ENCODE measurements at regions not wholly inside any gene's neighbourhood (a gene's known extent, or its start where the extent isn't known, plus 50 kb on each side); places are given as distances from the start of the nearest gene placed in this dataset.

DNA sequence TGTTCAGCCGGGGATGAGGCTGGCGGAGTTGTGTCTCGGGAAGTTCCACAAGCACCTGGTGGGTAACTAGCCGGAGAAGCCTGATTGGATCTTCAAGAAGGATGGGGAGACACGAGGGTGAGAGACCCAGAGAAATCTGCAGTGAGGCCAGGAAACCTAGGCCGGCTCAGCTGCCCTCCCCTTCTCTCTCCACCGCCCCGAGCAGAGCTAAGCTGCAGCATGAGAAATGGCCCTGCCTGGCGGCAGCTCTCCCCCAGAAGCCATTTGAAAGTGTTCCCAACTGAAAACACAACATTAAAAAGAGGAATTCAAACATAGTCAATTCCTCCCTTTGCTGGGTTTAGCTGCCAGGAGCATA lies 77.8 kb upstream of the SHISAL1 start:
- peak; percentile 14 for DNase-seq (ENCODE audit: low spot score)
- Histone ChIP-seq H3K27ac (no peak overlapping the region), H3K4me3 (no peak overlapping the region)
- TF ChIP-seq, protein P1, sequence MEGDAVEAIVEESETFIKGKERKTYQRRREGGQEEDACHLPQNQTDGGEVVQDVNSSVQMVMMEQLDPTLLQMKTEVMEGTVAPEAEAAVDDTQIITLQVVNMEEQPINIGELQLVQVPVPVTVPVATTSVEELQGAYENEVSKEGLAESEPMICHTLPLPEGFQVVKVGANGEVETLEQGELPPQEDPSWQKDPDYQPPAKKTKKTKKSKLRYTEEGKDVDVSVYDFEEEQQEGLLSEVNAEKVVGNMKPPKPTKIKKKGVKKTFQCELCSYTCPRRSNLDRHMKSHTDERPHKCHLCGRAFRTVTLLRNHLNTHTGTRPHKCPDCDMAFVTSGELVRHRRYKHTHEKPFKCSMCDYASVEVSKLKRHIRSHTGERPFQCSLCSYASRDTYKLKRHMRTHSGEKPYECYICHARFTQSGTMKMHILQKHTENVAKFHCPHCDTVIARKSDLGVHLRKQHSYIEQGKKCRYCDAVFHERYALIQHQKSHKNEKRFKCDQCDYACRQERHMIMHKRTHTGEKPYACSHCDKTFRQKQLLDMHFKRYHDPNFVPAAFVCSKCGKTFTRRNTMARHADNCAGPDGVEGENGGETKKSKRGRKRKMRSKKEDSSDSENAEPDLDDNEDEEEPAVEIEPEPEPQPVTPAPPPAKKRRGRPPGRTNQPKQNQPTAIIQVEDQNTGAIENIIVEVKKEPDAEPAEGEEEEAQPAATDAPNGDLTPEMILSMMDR (IDR thresholded peaks at IDR 0.05): no peak

DNA sequence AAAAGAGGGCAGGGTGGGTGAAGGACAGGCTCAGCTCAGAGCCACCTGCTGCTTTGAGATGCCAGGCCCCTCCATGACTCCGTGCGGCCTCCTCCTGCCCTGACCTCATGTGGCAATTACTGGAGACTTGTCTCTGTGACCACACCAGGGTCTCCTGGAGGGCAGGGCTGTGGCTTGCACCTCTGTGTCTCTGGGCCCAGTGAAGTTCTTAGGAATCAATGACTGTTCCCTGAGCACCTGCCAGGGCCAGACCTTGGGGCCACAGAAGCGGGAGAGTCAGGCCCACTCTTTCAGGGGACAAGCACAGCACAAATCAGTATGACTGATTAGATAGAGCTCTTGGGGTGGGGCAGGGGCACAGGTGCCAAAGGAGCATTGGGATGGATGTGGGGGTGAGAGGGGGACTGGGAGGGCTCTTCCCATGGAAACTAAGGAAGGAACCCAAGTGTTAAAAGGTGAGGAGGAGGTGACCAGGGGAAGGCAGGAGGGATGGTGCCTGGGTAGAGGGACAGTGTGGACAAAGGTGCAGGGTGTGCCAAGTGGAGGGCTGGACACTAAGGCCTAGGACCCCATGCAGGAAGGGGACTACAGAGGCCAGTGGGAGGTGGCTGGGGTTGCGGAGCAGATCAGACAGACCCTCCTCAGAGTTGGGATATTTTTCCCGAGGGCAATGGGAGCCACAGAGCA lies 77.3 kb upstream of the SHISAL1 start:
- H3K4me3 ChIP-seq: no peak overlapping the region

DNA sequence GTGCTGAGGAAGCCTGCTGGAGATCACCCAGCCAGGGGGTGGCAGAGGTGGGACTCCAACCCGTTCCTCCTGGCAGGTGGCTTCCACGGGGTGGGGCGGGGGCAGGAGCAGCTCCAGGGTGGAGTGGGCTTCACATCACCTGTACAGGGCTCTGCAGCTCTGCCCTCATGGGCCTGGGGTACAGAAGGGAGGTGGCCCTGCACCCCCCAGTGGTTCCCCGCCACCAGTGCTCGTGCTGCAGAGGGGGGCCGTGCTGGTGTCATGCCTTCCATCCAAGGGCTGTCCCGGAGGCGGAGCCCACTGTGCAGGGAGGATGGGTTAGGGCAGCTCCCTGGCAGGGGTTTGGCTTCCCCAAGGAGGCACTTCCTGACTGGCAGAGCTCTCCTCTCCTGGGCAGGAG lies 76.4 kb upstream of the SHISAL1 start:
- TF ChIP-seq, protein P1 (IDR thresholded peaks at IDR 0.05): no peak
- no peak for DNase-seq (ENCODE audit: low spot score)

More for the DNA sequence above, 77.3 kb upstream of the SHISAL1 start:
- TF ChIP-seq, protein P1 (IDR thresholded peaks at IDR 0.05): no peak
- peak; percentile 54 for DNase-seq (ENCODE audit: low spot score)
- H3K27ac ChIP-seq: no peak overlapping the region

DNA sequence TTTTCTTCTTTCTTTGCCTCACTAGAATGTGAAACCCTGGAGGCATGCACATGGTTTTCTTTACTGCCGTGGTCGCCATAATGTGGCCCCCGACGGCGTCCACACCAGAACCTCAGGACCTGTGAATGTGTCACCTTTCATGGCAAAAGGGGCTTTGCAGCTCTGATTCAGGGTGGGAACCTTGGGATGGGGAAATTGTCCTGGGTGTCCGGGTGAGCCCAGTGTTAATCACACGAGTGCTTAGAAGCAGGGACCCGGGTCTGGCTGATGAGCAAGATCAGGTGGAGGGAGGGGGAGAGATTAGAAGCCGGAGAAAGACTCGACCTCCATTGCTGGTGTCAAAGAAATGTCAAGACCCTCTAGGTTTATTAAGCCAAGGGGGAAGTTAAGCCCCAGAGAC lies 74.7 kb upstream of the SHISAL1 start:
- TF ChIP-seq, protein P1 (IDR thresholded peaks at IDR 0.05): no peak

More for the DNA sequence above, 76.4 kb upstream of the SHISAL1 start:
- H3K4me3 ChIP-seq: no peak overlapping the region
- no peak overlapping the region for H3K27ac ChIP-seq

DNA sequence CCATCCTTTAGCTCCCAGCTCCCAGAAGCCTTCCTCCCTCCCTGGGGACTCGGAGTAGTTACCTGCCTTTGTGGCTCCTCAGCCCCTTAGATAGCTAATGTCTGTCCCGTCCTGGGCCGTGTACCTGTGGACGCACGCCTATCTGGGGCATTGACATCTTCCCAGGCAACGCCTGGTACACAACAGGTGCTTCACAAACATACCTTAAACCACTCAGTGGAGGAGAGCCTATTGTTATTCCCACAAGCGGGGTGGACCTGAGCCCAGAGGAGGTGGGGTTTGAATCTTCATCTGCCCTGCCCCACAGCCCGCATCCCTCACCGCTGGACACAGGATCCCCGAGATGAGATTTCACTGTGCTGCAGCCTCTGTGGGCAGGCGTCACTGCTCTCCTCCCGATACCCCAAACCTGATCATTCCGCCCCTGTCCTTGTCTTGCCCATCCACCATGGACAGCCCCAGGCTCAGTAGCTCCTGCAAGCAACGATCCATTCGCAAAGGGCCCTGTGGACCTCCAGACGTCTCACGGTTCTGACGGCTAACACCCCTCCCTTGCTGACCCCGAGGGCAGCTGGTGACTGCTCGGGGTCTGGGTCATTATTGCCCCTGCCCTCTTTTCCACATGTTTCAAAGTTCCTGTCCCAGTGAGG lies 73.8 kb upstream of the SHISAL1 start:
- Histone ChIP-seq H3K27ac (no peak overlapping the region), H3K4me3 (no peak overlapping the region)
- TF ChIP-seq, protein P1 (IDR thresholded peaks at IDR 0.05): no peak
- no peak for DNase-seq (ENCODE audit: low spot score)

More for the DNA sequence above, 74.7 kb upstream of the SHISAL1 start:
- Histone ChIP-seq H3K27ac (no peak overlapping the region), H3K4me3 (no peak overlapping the region)
- no peak for DNase-seq (ENCODE audit: low spot score)

DNA sequence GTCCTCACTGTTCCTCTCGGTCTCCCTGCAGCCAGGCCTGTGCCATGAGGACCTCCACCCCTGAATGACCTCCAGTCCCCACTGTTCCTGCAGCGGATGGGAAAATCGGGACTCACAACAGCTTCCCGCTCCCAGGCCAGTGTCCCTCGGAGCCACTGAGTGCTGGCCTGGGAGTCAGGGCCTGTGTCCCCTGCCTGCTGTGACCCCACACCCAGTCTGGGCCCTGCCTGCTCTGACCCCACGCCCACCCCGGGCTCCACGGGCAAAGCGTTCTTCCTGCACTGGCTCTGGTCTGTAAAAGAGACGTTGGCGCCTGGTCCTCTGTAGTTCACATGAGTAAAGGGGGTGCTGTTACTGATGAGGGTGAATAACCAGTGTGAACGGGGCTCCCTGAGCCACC lies 73.0 kb upstream of the SHISAL1 start:
- DNase-seq (ENCODE audit: low spot score): no peak

More for the DNA sequence above, 73.0 kb upstream of the SHISAL1 start:
- Histone ChIP-seq H3K4me3 (no peak overlapping the region), H3K27ac (no peak overlapping the region)
- TF ChIP-seq, protein P1 (IDR thresholded peaks at IDR 0.05): no peak
